Epithelial cell of proximal tubule (primary cell): ENCODE measurements at regions not wholly inside any gene's neighbourhood (a gene's known extent, or its start where the extent isn't known, plus 50 kb on each side); places are given as distances from the start of the nearest gene placed in this dataset.

ENCODE experiments used
- DNase-seq: peaks from one replicate; pipeline ENCODE4 v3.0.0-alpha.2; 2011; ENCODE audit warnings: low read depth
- H3K4me3 ChIP-seq: 2 replicates; pipeline ENCODE4 v1.5.1; 2011; ENCODE audit warnings: low read depth, mild to moderate bottlenecking, low read length
- TF ChIP-seq, protein P1 (sequence below): conservative IDR thresholded peaks from 2 replicates; pipeline ENCODE4 v1.5.1; 2012; ENCODE audit warnings: low read depth, mild to moderate bottlenecking, low read length

DNA sequence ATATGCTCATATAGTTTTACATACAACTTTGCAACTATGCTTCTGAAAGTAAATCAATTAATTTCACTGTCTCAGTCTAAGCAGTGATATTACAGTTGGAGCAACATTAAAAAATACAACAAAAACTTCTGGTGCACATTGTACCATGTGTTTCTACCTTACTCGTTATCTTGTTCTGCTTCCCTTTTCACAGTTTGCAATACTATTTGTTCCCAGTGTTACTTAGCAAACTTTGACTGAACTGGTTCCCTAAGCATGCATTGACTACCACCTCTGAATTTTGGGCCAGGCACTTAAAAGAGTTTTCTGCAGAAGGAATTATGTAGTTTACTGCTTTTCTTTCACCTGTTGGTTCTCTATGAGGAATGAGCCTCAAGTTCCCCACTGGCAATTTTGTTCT is 152.7 kb downstream of the SEC61B start:
- TF ChIP-seq, protein P1, sequence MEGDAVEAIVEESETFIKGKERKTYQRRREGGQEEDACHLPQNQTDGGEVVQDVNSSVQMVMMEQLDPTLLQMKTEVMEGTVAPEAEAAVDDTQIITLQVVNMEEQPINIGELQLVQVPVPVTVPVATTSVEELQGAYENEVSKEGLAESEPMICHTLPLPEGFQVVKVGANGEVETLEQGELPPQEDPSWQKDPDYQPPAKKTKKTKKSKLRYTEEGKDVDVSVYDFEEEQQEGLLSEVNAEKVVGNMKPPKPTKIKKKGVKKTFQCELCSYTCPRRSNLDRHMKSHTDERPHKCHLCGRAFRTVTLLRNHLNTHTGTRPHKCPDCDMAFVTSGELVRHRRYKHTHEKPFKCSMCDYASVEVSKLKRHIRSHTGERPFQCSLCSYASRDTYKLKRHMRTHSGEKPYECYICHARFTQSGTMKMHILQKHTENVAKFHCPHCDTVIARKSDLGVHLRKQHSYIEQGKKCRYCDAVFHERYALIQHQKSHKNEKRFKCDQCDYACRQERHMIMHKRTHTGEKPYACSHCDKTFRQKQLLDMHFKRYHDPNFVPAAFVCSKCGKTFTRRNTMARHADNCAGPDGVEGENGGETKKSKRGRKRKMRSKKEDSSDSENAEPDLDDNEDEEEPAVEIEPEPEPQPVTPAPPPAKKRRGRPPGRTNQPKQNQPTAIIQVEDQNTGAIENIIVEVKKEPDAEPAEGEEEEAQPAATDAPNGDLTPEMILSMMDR, result no peak

DNA sequence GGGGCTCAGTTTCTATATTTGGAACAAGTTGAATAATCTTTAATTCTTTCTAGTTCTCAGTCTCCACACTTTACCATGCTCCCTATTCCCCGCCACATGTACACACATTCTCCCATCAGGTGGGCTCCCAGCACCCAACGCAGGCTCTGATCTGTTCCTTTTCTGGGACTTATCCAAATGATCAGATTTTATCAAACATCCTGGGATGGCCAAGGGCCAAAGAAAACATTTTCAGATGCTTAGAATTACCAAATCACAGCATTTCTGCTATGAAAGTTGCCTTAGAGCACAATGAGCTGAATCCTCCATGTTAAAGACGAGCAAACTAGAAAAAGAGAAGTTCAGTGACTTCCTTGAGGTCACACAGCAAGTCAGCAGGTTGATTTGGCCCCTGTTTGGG is 153.4 kb downstream of the SEC61B start:
- DNase-seq, result no peak

More for the DNA sequence above, 152.7 kb downstream of the SEC61B start:
- no peak for DNase-seq
- no peak overlapping the region for H3K4me3 ChIP-seq

DNA sequence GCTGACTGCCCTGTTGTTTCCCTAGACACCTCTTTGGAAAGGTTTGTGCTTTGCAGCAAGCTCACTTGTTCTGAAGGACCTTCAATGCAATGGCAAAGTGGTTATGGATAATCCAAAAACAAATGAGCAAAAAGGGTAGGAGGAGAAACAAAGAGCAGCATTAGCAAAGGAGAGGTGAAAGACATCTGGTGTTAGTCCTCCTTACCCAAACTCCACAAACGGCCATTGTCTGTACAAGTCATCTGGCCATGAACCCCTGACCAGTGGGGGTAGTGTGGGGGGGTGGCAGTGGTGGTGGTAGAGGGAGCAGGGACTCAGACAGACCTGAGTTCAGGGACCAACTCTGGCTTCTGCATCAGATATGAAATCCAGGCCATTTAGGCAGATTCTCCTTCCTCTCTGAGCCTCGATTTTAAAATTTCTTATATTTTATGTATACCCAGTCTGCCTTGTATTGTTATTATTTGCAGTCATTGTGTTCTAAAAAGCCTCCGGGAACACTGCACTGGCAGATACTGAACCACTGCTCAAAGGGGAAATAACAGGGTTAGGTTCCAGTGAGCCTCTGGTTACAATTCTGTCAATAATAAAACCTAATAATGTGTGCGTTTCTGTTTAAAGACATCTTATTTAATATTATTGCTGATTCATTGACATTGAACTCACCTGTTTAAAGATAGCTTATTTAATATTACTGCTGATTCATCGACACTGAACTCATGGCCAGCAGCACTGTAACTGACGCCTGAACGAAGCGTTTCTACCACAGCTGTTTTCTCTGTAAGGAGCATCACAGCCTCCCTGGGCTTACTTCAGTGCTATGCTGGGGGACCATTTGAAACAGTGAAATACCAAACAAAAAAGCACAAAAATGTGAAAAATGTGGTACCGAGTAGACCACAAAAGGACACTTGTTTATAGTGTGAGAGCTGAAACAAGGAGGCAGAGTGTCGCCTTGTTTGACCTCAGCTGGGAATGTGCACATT is 156.0 kb downstream of the SEC61B start:
- TF ChIP-seq, protein P1, result no peak
- DNase-seq, result no peak
- no peak overlapping the region for H3K4me3 ChIP-seq

More for the DNA sequence above, 153.4 kb downstream of the SEC61B start:
- no peak overlapping the region for H3K4me3 ChIP-seq
- TF ChIP-seq, protein P1, result no peak

DNA sequence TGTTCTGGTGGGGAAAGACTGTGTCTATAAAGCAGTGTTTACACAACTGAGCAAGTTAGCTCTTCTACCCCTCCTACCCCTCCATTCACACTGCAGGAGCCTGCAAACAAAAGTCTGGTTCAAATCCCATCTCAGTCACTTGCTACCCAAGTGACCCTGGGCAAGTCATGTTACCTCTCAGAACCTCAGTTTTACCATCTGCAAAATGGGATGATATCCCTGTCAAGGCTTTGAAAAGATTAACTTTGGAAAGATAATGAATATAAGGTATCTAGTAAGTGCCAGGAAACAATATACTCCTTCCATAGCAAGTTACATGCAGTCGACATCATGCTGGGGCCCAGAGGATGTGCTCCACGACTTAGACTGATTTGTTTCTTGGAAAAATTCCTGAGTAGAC is 161.5 kb downstream of the SEC61B start:
- no peak overlapping the region for H3K4me3 ChIP-seq
- DNase-seq, result no peak
- TF ChIP-seq, protein P1, result no peak

DNA sequence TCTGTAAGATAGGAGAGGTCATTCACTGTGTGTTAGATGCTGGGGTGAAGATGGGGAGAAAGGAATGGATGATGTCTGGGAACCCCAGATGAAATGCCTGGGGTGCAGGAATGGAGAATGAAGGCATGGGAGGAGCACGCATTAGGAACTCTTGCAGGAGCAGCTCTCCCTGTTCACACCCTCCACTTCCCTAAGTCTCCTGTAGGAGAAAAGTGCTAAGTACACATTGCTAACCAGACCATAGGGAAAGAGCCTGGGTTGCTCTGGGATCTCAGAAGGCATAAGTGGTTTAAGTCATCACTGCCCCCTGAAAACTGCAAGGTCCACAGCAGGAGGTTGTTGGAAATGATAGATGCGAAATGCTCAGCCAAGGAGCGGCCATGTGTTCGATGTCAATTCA is 163.1 kb downstream of the SEC61B start:
- H3K4me3 ChIP-seq, result no peak overlapping the region

DNA sequence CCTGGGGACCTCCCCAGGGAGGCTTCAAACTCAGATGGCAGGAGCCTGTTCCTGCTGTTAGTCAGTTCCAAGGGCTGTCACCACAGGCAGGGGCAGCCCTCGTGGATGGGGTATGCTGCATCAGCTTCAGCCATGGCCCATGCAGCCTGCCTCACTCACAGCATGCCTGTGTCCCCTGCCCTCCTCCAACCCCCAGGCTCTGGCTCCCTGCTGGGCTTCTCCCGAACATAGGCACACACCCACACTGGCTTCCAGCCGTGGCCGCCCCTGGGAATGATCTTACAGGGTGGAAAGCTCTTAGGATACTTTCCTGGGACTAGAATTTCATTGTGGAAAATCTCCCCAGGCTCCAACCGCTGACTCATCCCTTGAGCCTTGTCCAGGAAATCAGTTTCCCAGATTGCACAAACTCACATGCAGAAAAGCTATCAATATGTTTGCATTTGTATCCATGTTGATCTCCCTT is 163.8 kb downstream of the SEC61B start:
- TF ChIP-seq, protein P1, result no peak
- DNase-seq, result no peak
- no peak overlapping the region for H3K4me3 ChIP-seq

More for the DNA sequence above, 163.1 kb downstream of the SEC61B start:
- TF ChIP-seq, protein P1, result no peak
- DNase-seq, result no peak
